ENCODE measurements at regions not wholly inside any gene's neighbourhood (a gene's known extent, or its start where the extent isn't known, plus 50 kb on each side); places are given as distances from the start of the nearest gene placed in this dataset.

GRCh38 chr6:132165677-132166076, 214.5 kb upstream of the CCN2 start:
- no peak overlapping the region for H3K9ac ChIP-seq (ENCODE audit: low read length)
- H3K36me3 ChIP-seq (ENCODE audit: insufficient read depth, low read length) = no peaks in the 10 kb centered on the region
- no peak overlapping the region for H2AFZ ChIP-seq (ENCODE audit: low read length)
- H3F3A ChIP-seq (ENCODE audit: insufficient read depth, low read length) = no peaks in the 10 kb centered on the region
- no peak overlapping the region for H3K4me3 ChIP-seq (ENCODE audit: low read depth, low read length, poor library complexity, severe bottlenecking)
- no peak overlapping the region for H3K27ac ChIP-seq (ENCODE audit: low read depth, low read length, poor library complexity, severe bottlenecking)
- H3K9me2 ChIP-seq (ENCODE audit: low read depth, low read length) = no peaks in the 10 kb centered on the region
- H3K9me3 ChIP-seq (ENCODE audit: low read length) = no peaks in the 10 kb centered on the region
- no peaks in the 10 kb centered on the region for H3K4me1 ChIP-seq (ENCODE audit: insufficient read depth, low read length, severe bottlenecking)
- H3K79me2 ChIP-seq (ENCODE audit: insufficient read depth, low read length) = no peaks in the 10 kb centered on the region
- TF ChIP-seq, protein P1, sequence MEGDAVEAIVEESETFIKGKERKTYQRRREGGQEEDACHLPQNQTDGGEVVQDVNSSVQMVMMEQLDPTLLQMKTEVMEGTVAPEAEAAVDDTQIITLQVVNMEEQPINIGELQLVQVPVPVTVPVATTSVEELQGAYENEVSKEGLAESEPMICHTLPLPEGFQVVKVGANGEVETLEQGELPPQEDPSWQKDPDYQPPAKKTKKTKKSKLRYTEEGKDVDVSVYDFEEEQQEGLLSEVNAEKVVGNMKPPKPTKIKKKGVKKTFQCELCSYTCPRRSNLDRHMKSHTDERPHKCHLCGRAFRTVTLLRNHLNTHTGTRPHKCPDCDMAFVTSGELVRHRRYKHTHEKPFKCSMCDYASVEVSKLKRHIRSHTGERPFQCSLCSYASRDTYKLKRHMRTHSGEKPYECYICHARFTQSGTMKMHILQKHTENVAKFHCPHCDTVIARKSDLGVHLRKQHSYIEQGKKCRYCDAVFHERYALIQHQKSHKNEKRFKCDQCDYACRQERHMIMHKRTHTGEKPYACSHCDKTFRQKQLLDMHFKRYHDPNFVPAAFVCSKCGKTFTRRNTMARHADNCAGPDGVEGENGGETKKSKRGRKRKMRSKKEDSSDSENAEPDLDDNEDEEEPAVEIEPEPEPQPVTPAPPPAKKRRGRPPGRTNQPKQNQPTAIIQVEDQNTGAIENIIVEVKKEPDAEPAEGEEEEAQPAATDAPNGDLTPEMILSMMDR (IDR thresholded peaks at IDR 0.05; ENCODE audit: low read length) = no peak
- TF ChIP-seq EZH2 (IDR thresholded peaks at IDR 0.05; ENCODE audit: borderline replicate concordance, low read length) = no peak
- no peaks in the 10 kb centered on the region; the same call in 1 of the 2 replicates for H3K27me3 ChIP-seq (ENCODE audit: insufficient read depth, low read length)
- H3K4me2 ChIP-seq (ENCODE audit: low read length) = no peak overlapping the region
- no peaks in the 10 kb centered on the region for H4K20me1 ChIP-seq (ENCODE audit: insufficient read depth, low read length)

- Histone ChIP-seq H3K4me2 (ENCODE audit: low read length) (no peak overlapping the region), H3K36me3 (ENCODE audit: insufficient read depth, low read length) (no peaks in the 10 kb centered on the region), H3K4me3 (ENCODE audit: low read depth, low read length, poor library complexity, severe bottlenecking) (no peak overlapping the region), H3K9me3 (ENCODE audit: low read length) (no peaks in the 10 kb centered on the region), H2AFZ (ENCODE audit: low read length) (no peak overlapping the region), H4K20me1 (ENCODE audit: insufficient read depth, low read length) (no peaks in the 10 kb centered on the region), H3K9ac (ENCODE audit: low read length) (no peak overlapping the region), H3K9me2 (ENCODE audit: low read depth, low read length) (no peaks in the 10 kb centered on the region), H3K27me3 (ENCODE audit: insufficient read depth, low read length) (no peaks in the 10 kb centered on the region; the same call in 1 of the 2 replicates), H3F3A (ENCODE audit: insufficient read depth, low read length) (no peaks in the 10 kb centered on the region), H3K79me2 (ENCODE audit: insufficient read depth, low read length) (no peaks in the 10 kb centered on the region), H3K27ac (ENCODE audit: low read depth, low read length, poor library complexity, severe bottlenecking) (no peak overlapping the region), H3K4me1 (ENCODE audit: insufficient read depth, low read length, severe bottlenecking) (no peaks in the 10 kb centered on the region)
- TF ChIP-seq, protein P1 (IDR thresholded peaks at IDR 0.05; ENCODE audit: low read length) = peak; percentile 40; the same call in 1 of the 2 replicates
- TF ChIP-seq EZH2 (IDR thresholded peaks at IDR 0.05; ENCODE audit: borderline replicate concordance, low read length) = no peak
Measured at GRCh38 chr6:132161283-132161682, 210.1 kb upstream of the CCN2 start.

DNA sequence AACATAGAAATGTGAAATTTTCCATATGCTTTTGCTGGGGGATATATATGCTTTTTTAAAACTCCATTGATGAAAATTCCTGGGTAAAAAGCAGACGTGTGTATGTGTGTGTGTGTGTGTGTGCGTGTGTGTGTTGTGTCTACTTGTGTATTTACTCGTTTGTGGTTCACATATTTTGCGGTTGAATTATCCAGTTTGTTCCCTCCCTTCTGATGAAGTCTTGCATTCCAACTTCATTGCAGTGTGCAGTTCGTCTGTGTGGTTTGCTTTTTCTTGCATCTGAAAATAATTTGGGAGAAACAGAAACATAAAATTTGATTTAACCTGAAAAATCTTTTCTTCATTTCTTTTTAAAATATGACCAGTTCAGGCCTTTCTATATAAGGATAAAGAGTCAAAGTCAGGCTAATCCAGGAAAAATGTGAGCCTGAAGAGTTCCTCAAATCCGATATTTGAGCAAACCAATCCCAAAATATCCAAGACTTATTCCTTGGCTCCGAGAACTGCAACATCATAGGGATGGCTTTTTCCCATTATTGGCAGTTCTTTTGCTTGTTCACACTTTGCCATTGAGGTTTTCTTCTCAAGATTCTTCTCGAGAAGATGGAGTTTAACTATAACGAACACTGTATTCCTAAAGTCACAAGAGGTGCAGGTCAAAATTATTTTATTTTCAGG, 202.2 kb upstream of the CCN2 start:
- no peaks in the 10 kb centered on the region for H3F3A ChIP-seq (ENCODE audit: insufficient read depth, low read length)
- no peaks in the 10 kb centered on the region for H3K79me2 ChIP-seq (ENCODE audit: insufficient read depth, low read length)
- no peak overlapping the region for H3K9ac ChIP-seq (ENCODE audit: low read length)
- no peaks in the 10 kb centered on the region for H3K9me3 ChIP-seq (ENCODE audit: low read length)
- TF ChIP-seq, protein P1 (IDR thresholded peaks at IDR 0.05; ENCODE audit: low read length) = no peak
- TF ChIP-seq EZH2 (IDR thresholded peaks at IDR 0.05; ENCODE audit: borderline replicate concordance, low read length) = no peak
- no peaks in the 10 kb centered on the region for H3K36me3 ChIP-seq (ENCODE audit: insufficient read depth, low read length)
- no peak overlapping the region for H3K27ac ChIP-seq (ENCODE audit: low read depth, low read length, poor library complexity, severe bottlenecking)
- no peaks in the 10 kb centered on the region for H3K4me1 ChIP-seq (ENCODE audit: insufficient read depth, low read length, severe bottlenecking)
- H2AFZ ChIP-seq (ENCODE audit: low read length) = no peak overlapping the region
- no peaks in the 10 kb centered on the region for H3K27me3 ChIP-seq (ENCODE audit: insufficient read depth, low read length)
- no peak overlapping the region for H3K4me2 ChIP-seq (ENCODE audit: low read length)
- H3K9me2 ChIP-seq (ENCODE audit: low read depth, low read length) = no peaks in the 10 kb centered on the region
- no peak overlapping the region for H3K4me3 ChIP-seq (ENCODE audit: low read depth, low read length, poor library complexity, severe bottlenecking)
- H4K20me1 ChIP-seq (ENCODE audit: insufficient read depth, low read length) = no peaks in the 10 kb centered on the region
